ENCODE measurements at regions not wholly inside any gene's neighbourhood (a gene's known extent, or its start where the extent isn't known, plus 50 kb on each side); places are given as distances from the start of the nearest gene placed in this dataset.

- Histone ChIP-seq H3K9ac (ENCODE audit: low read length in 3 of 3) (no peak overlapping the region), H3K4me3 (ENCODE audit: low read length in 3 of 3) (no peak overlapping the region), H3K9me3 (ENCODE audit: control insufficient read depth in 2 of 3, insufficient read depth in 1 of 3, low read length in 3 of 3) (no peaks in the 10 kb centered on the region), H3K27me3 (ENCODE audit: control insufficient read depth, insufficient read depth, low read length) (no peaks in the 10 kb centered on the region), H3K27ac (ENCODE audit: low read depth in 2 of 2, low read length in 2 of 2) (no peak overlapping the region), H3K4me1 (ENCODE audit: control insufficient read depth in 2 of 3, insufficient read depth in 2 of 3, low read depth in 1 of 3, low read length in 3 of 3) (no peaks in the 10 kb centered on the region), H3K36me3 (ENCODE audit: control insufficient read depth in 2 of 3, insufficient read depth in 3 of 3, low read length in 3 of 3) (no peaks in the 10 kb centered on the region)
- FAIRE-seq (no peak), DNase-seq (no peak)
- no peak for TF ChIP-seq CTCF (IDR thresholded peaks at IDR 0.05; ENCODE audit: borderline replicate concordance, extremely low read depth, insufficient read depth)
- intact Hi-C loops (cut with DNase I) = no loop called here
Measured at GRCh38 chr7:79653136-79653631, 199.7 kb upstream of the MAGI2 start.

- Histone ChIP-seq H3K4me3 (ENCODE audit: low read length in 3 of 3) (no peak overlapping the region), H3K27me3 (ENCODE audit: control insufficient read depth, insufficient read depth, low read length) (no peaks in the 10 kb centered on the region), H3K27ac (ENCODE audit: low read depth in 2 of 2, low read length in 2 of 2) (no peak overlapping the region), H3K9ac (ENCODE audit: low read length in 3 of 3) (no peak overlapping the region), H3K9me3 (ENCODE audit: control insufficient read depth in 2 of 3, insufficient read depth in 1 of 3, low read length in 3 of 3) (no peaks in the 10 kb centered on the region), H3K4me1 (ENCODE audit: control insufficient read depth in 2 of 3, insufficient read depth in 2 of 3, low read depth in 1 of 3, low read length in 3 of 3) (no peaks in the 10 kb centered on the region), H3K36me3 (ENCODE audit: control insufficient read depth in 2 of 3, insufficient read depth in 3 of 3, low read length in 3 of 3) (no peaks in the 10 kb centered on the region)
- FAIRE-seq (no peak), DNase-seq (no peak)
- TF ChIP-seq CTCF (IDR thresholded peaks at IDR 0.05; ENCODE audit: borderline replicate concordance, extremely low read depth, insufficient read depth) = no peak
- intact Hi-C loops (cut with DNase I) = no loop called here
Measured at GRCh38 chr7:79652619-79653018, 199.2 kb upstream of the MAGI2 start.

- H3K9ac ChIP-seq (ENCODE audit: low read length in 3 of 3) = no peak overlapping the region
- H3K4me1 ChIP-seq (ENCODE audit: control insufficient read depth in 2 of 3, insufficient read depth in 2 of 3, low read depth in 1 of 3, low read length in 3 of 3) = no peaks in the 10 kb centered on the region
- TF ChIP-seq CTCF (IDR thresholded peaks at IDR 0.05; ENCODE audit: borderline replicate concordance, extremely low read depth, insufficient read depth) = no peak
- intact Hi-C loops (cut with DNase I) = no loop called here
- no peak for FAIRE-seq
- H3K27ac ChIP-seq (ENCODE audit: low read depth in 2 of 2, low read length in 2 of 2) = no peak overlapping the region
- no peaks in the 10 kb centered on the region for H3K36me3 ChIP-seq (ENCODE audit: control insufficient read depth in 2 of 3, insufficient read depth in 3 of 3, low read length in 3 of 3)
- no peaks in the 10 kb centered on the region for H3K9me3 ChIP-seq (ENCODE audit: control insufficient read depth in 2 of 3, insufficient read depth in 1 of 3, low read length in 3 of 3)
- no peaks in the 10 kb centered on the region for H3K27me3 ChIP-seq (ENCODE audit: control insufficient read depth, insufficient read depth, low read length)
- DNase-seq = no peak
- no peak overlapping the region for H3K4me3 ChIP-seq (ENCODE audit: low read length in 3 of 3)
Measured at GRCh38 chr7:79647711-79648110, 194.2 kb upstream of the MAGI2 start.

- H3K9ac ChIP-seq (ENCODE audit: low read length in 3 of 3) = no peak overlapping the region
- H3K27ac ChIP-seq (ENCODE audit: low read depth in 2 of 2, low read length in 2 of 2) = no peak overlapping the region
- DNase-seq (no peak), FAIRE-seq (no peak)
- intact Hi-C loops (cut with DNase I) = no loop called here
- H3K27me3 ChIP-seq (ENCODE audit: control insufficient read depth, insufficient read depth, low read length) = no peaks in the 10 kb centered on the region
- H3K4me1 ChIP-seq (ENCODE audit: control insufficient read depth in 2 of 3, insufficient read depth in 2 of 3, low read depth in 1 of 3, low read length in 3 of 3) = no peaks in the 10 kb centered on the region
- no peak overlapping the region for H3K4me3 ChIP-seq (ENCODE audit: low read length in 3 of 3)
- no peaks in the 10 kb centered on the region for H3K36me3 ChIP-seq (ENCODE audit: control insufficient read depth in 2 of 3, insufficient read depth in 3 of 3, low read length in 3 of 3)
- TF ChIP-seq CTCF (IDR thresholded peaks at IDR 0.05; ENCODE audit: borderline replicate concordance, extremely low read depth, insufficient read depth) = no peak
- no peaks in the 10 kb centered on the region for H3K9me3 ChIP-seq (ENCODE audit: control insufficient read depth in 2 of 3, insufficient read depth in 1 of 3, low read length in 3 of 3)
Measured at GRCh38 chr7:79646278-79646677, 192.8 kb upstream of the MAGI2 start.
